ENCODE measurements at regions not wholly inside any gene's neighbourhood (a gene's known extent, or its start where the extent isn't known, plus 50 kb on each side); places are given as distances from the start of the nearest gene placed in this dataset.

GRCh38 chr22:27292542-27293299 lies 508.8 kb downstream of the MN1 start:
- no peak for DNase-seq (ENCODE audit: low read depth)
- TF ChIP-seq POLR2A (IDR thresholded peaks at IDR 0.05; ENCODE audit: extremely low read depth, insufficient read length) (no peak), CTCF (IDR thresholded peaks at IDR 0.05; ENCODE audit: low read depth, low read length) (no peak), MYC (IDR thresholded peaks at IDR 0.05; ENCODE audit: low read depth, low read length) (no peak), MAX (IDR thresholded peaks at IDR 0.05; ENCODE audit: low read depth, low read length) (no peak)
- H3K4me3 ChIP-seq (ENCODE audit: low read depth, low read length): no peak overlapping the region

GRCh38 chr22:27293721-27294445 lies 507.7 kb downstream of the MN1 start:
- H3K4me3 ChIP-seq (ENCODE audit: low read depth, low read length): no peak overlapping the region
- no peak for TF ChIP-seq CTCF (IDR thresholded peaks at IDR 0.05; ENCODE audit: low read depth, low read length)
- no peak for TF ChIP-seq MYC (IDR thresholded peaks at IDR 0.05; ENCODE audit: low read depth, low read length)
- TF ChIP-seq MAX (IDR thresholded peaks at IDR 0.05; ENCODE audit: low read depth, low read length): no peak
- TF ChIP-seq POLR2A (IDR thresholded peaks at IDR 0.05; ENCODE audit: extremely low read depth, insufficient read length): no peak
- DNase-seq (ENCODE audit: low read depth): no peak

- TF ChIP-seq MAX (IDR thresholded peaks at IDR 0.05; ENCODE audit: low read depth, low read length): no peak
- TF ChIP-seq CTCF (IDR thresholded peaks at IDR 0.05; ENCODE audit: low read depth, low read length): no peak
- no peak for TF ChIP-seq POLR2A (IDR thresholded peaks at IDR 0.05; ENCODE audit: extremely low read depth, insufficient read length)
- TF ChIP-seq MYC (IDR thresholded peaks at IDR 0.05; ENCODE audit: low read depth, low read length): no peak
- DNase-seq (ENCODE audit: low read depth): no peak
- H3K4me3 ChIP-seq (ENCODE audit: low read depth, low read length): no peak overlapping the region
These were observed 506.5 kb downstream of the MN1 start for GRCh38 chr22:27295040-27295439.

GRCh38 chr22:27295605-27296004 lies 506.0 kb downstream of the MN1 start:
- no peak for DNase-seq (ENCODE audit: low read depth)
- TF ChIP-seq MYC (IDR thresholded peaks at IDR 0.05; ENCODE audit: low read depth, low read length) (no peak), POLR2A (IDR thresholded peaks at IDR 0.05; ENCODE audit: extremely low read depth, insufficient read length) (no peak), MAX (IDR thresholded peaks at IDR 0.05; ENCODE audit: low read depth, low read length) (no peak), CTCF (IDR thresholded peaks at IDR 0.05; ENCODE audit: low read depth, low read length) (no peak)
- H3K4me3 ChIP-seq (ENCODE audit: low read depth, low read length): no peak overlapping the region

GRCh38 chr22:27296091-27296675 lies 505.4 kb downstream of the MN1 start:
- DNase-seq (ENCODE audit: low read depth): no peak
- H3K4me3 ChIP-seq (ENCODE audit: low read depth, low read length): no peak overlapping the region
- no peak for TF ChIP-seq POLR2A (IDR thresholded peaks at IDR 0.05; ENCODE audit: extremely low read depth, insufficient read length)

GRCh38 chr22:27297125-27297524 lies 504.4 kb downstream of the MN1 start:
- H3K4me3 ChIP-seq (ENCODE audit: low read depth, low read length): no peak overlapping the region
- DNase-seq (ENCODE audit: low read depth): no peak
- TF ChIP-seq MAX (IDR thresholded peaks at IDR 0.05; ENCODE audit: low read depth, low read length) (no peak), CTCF (IDR thresholded peaks at IDR 0.05; ENCODE audit: low read depth, low read length) (no peak), POLR2A (IDR thresholded peaks at IDR 0.05; ENCODE audit: extremely low read depth, insufficient read length) (no peak), MYC (IDR thresholded peaks at IDR 0.05; ENCODE audit: low read depth, low read length) (no peak)

Data from NB4 (cell line).